Panc1 (cell line): ENCODE measurements at regions not wholly inside any gene's neighbourhood (a gene's known extent, or its start where the extent isn't known, plus 50 kb on each side); places are given as distances from the start of the nearest gene placed in this dataset.

ENCODE experiments used
- ATAC-seq: fragments of 200-7000 bp; cut with Tn5 transposase; 2 replicates; pipeline ENCODE4 v1.9.1; 2020; ENCODE audit warnings: mild to moderate bottlenecking, moderate library complexity
- BruUV-seq: library from RNA; stranded (reverse); fragments of 400-500 nt; replicated peaks from 2 replicates; lab custom pipeline; 2021; lab: Mats Ljungman, UMichigan
- CTCF ChIA-PET: fragments of 300-600 bp; sonication (Branson Sonifier 250); formaldehyde crosslinking; loops from one replicate; lab custom pipeline; 2022; ENCODE audit warnings: antibody characterized with exemption; lab: Charles Lee
- POLR2A ChIA-PET: fragments of 300-600 bp; sonication (Branson Sonifier 250); formaldehyde crosslinking; loops from one replicate; lab custom pipeline; 2022; ENCODE audit warnings: antibody characterized with exemption; lab: Charles Lee
- DNase-seq: peaks from one replicate; pipeline ENCODE4 v3.0.0-alpha.2; 2010; ENCODE audit warnings: low read depth, low spot score
- H3K27ac ChIP-seq: 2 replicates; pipeline ENCODE4 v1.5.1; 2011; ENCODE audit warnings: mild to moderate bottlenecking, low read length, inconsistent platforms
- H3K27me3 ChIP-seq: fragments of 200-500 bp; sonication (Bioruptor generic); 2 replicates; pipeline ENCODE4 v1.6.0; 2014; ENCODE audit warnings: low read length, inconsistent platforms; ENCODE audit not compliant: control insufficient read depth, insufficient read depth
- H3K36me3 ChIP-seq: fragments of 200-500 bp; sonication (Bioruptor generic); 2 replicates; pipeline ENCODE4 v1.5.1; 2014; ENCODE audit warnings: inconsistent platforms, mild to moderate bottlenecking, low read length, moderate library complexity; ENCODE audit not compliant: control insufficient read depth, insufficient read depth
- H3K4me1 ChIP-seq: 2 replicates; pipeline ENCODE4 v1.5.1; 2011; ENCODE audit warnings: inconsistent platforms, mild to moderate bottlenecking, low read length, moderate library complexity; ENCODE audit not compliant: control insufficient read depth, insufficient read depth
- H3K4me3 ChIP-seq, 2 experiments: 2 replicates each; pipeline ENCODE4 v1.5.1; 2011 to 2012; ENCODE audit warnings: low read depth in 2 of 2, low read length in 2 of 2, mild to moderate bottlenecking in 2 of 2, inconsistent platforms in 1 of 2, moderate library complexity in 1 of 2
- H3K9me3 ChIP-seq: fragments of 200-500 bp; sonication (Bioruptor generic); 2 replicates; pipeline ENCODE4 v1.5.1; 2014; ENCODE audit warnings: low read depth, mild to moderate bottlenecking, inconsistent platforms, low read length, moderate library complexity; ENCODE audit not compliant: control insufficient read depth, insufficient read depth
- POLR2AphosphoS5 ChIP-seq: IDR thresholded peaks from 2 replicates; pipeline ENCODE4 v1.6.1; 2012; ENCODE audit warnings: mild to moderate bottlenecking, low read depth, low read length, moderate library complexity
- SIN3A ChIP-seq: IDR thresholded peaks from 2 replicates; pipeline ENCODE4 v1.6.1; 2012; ENCODE audit warnings: low read depth, mild to moderate bottlenecking, low read length, moderate library complexity, borderline replicate concordance; ENCODE audit not compliant: insufficient read depth
- TCF7L2 ChIP-seq: IDR thresholded peaks from 2 replicates; pipeline ENCODE4 v1.6.1; 2011; ENCODE audit warnings: mild to moderate bottlenecking, low read depth, low read length, inconsistent platforms
- in situ Hi-C: cut with HindIII; loops from 2 replicates; pipeline ENCODE4 v1.10.0; 2016; ENCODE audit warnings: low sequenced_read_pairs, low pct_unique_long_range_greater_than_20kb
- intact Hi-C: fragments of 100-400 bp; cut with micrococcal nuclease; formaldehyde crosslinking; loops from one replicate; pipeline ENCODE4 v1.10.0; 2022; ENCODE audit not compliant: unreplicated experiment
- TF ChIP-seq, protein P1 (sequence below): fragments of 450-650 bp; IDR thresholded peaks from 2 replicates; pipeline ENCODE4 v1.5.1; 2017; ENCODE audit warnings: mild to moderate bottlenecking
- TF ChIP-seq, protein P2 (sequence below), 2 experiments: IDR thresholded peaks; 2 replicates each; pipeline ENCODE4 v1.6.1; 2011 to 2012; ENCODE audit warnings: low read depth in 2 of 2, control low read depth in 1 of 2, low read length in 1 of 2, mild to moderate bottlenecking in 1 of 2, moderate library complexity in 1 of 2; ENCODE audit not compliant: insufficient read depth in 1 of 2

DNA sequence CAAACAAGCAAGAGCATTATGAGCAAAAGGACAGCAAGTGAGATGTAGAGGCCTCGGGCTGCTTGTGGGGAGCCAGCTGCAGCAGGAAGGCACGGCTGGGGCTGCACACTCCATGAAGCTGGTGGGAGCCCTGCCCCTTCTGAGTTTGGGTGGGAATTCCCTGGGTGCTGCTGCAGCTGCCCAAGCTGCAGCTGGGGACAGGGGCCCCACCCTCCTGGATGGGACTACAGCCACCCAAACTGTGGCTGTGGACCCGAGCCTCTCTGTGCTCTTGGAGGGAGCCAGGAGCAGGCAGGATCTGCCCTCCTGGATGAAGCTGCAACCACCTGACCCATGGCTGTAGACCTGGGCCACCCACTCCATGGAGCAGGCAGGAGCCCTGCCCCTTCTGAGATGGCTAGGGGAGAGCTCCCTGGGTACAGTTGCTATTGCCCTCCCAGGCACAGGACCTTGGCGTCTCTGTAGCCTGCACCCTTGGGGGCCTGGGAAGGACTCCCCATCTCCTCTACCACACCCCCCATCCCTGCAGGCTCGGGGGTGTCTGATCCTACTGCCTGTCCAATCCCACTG, 159.1 kb downstream of the ERCC6L2 start:
- no peak for TF ChIP-seq POLR2AphosphoS5
- no peak for TF ChIP-seq SIN3A
- TF ChIP-seq, protein P1, sequence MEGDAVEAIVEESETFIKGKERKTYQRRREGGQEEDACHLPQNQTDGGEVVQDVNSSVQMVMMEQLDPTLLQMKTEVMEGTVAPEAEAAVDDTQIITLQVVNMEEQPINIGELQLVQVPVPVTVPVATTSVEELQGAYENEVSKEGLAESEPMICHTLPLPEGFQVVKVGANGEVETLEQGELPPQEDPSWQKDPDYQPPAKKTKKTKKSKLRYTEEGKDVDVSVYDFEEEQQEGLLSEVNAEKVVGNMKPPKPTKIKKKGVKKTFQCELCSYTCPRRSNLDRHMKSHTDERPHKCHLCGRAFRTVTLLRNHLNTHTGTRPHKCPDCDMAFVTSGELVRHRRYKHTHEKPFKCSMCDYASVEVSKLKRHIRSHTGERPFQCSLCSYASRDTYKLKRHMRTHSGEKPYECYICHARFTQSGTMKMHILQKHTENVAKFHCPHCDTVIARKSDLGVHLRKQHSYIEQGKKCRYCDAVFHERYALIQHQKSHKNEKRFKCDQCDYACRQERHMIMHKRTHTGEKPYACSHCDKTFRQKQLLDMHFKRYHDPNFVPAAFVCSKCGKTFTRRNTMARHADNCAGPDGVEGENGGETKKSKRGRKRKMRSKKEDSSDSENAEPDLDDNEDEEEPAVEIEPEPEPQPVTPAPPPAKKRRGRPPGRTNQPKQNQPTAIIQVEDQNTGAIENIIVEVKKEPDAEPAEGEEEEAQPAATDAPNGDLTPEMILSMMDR: no peak
- TF ChIP-seq, protein P2, sequence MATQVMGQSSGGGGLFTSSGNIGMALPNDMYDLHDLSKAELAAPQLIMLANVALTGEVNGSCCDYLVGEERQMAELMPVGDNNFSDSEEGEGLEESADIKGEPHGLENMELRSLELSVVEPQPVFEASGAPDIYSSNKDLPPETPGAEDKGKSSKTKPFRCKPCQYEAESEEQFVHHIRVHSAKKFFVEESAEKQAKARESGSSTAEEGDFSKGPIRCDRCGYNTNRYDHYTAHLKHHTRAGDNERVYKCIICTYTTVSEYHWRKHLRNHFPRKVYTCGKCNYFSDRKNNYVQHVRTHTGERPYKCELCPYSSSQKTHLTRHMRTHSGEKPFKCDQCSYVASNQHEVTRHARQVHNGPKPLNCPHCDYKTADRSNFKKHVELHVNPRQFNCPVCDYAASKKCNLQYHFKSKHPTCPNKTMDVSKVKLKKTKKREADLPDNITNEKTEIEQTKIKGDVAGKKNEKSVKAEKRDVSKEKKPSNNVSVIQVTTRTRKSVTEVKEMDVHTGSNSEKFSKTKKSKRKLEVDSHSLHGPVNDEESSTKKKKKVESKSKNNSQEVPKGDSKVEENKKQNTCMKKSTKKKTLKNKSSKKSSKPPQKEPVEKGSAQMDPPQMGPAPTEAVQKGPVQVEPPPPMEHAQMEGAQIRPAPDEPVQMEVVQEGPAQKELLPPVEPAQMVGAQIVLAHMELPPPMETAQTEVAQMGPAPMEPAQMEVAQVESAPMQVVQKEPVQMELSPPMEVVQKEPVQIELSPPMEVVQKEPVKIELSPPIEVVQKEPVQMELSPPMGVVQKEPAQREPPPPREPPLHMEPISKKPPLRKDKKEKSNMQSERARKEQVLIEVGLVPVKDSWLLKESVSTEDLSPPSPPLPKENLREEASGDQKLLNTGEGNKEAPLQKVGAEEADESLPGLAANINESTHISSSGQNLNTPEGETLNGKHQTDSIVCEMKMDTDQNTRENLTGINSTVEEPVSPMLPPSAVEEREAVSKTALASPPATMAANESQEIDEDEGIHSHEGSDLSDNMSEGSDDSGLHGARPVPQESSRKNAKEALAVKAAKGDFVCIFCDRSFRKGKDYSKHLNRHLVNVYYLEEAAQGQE (IDR thresholded peaks at IDR 0.05; ENCODE audit: insufficient read depth in 1 of 2, low read depth in 2 of 2, low read length in 1 of 2): no peak
- TF ChIP-seq TCF7L2: no peak
- POLR2A ChIA-PET: no interaction called here
- in situ Hi-C loops: no loop called here
- Histone ChIP-seq H3K27me3 (no peaks in the 10 kb centered on the region), H3K4me1 (no peaks in the 10 kb centered on the region), H3K36me3 (no peaks in the 10 kb centered on the region), H3K27ac (no peak overlapping the region), H3K4me3 (no peak overlapping the region), H3K9me3 (no peaks in the 10 kb centered on the region)
- ATAC-seq (no peak), DNase-seq (no peak)
- CTCF ChIA-PET: no interaction called here
- intact Hi-C loops: no loop called here
- no TSS peak for BruUV-seq

GRCh38 chr9:96033896-96034295, 158.4 kb downstream of the ERCC6L2 start:
- TF ChIP-seq, protein P2 (IDR thresholded peaks at IDR 0.05; ENCODE audit: insufficient read depth in 1 of 2, low read depth in 2 of 2, low read length in 1 of 2): no peak
- TF ChIP-seq POLR2AphosphoS5 (no peak), TCF7L2 (no peak), SIN3A (no peak)
- TF ChIP-seq, protein P1: no peak
- ATAC-seq (no peak), DNase-seq (no peak)
- Histone ChIP-seq H3K4me3 (no peak overlapping the region), H3K9me3 (no peaks in the 10 kb centered on the region), H3K27me3 (no peaks in the 10 kb centered on the region), H3K27ac (no peak overlapping the region), H3K36me3 (no peaks in the 10 kb centered on the region), H3K4me1 (no peaks in the 10 kb centered on the region)
- POLR2A ChIA-PET: no interaction called here
- CTCF ChIA-PET: no interaction called here
- no TSS peak for BruUV-seq
- intact Hi-C loops (no loop called here), in situ Hi-C loops (no loop called here)
